A549 (cell line): ENCODE measurements at regions not wholly inside any gene's neighbourhood (a gene's known extent, or its start where the extent isn't known, plus 50 kb on each side); places are given as distances from the start of the nearest gene placed in this dataset.

Experiments used
- BHLHE40 ChIP-seq: IDR thresholded peaks from 2 replicates; pipeline ENCODE4 v1.6.1; 2012; ENCODE audit warnings: low read depth, low read length, inconsistent platforms
- CTCF ChIP-seq: fragments of >200 bp; sonication (Bioruptor Twin); formaldehyde crosslinking; IDR thresholded peaks from 3 replicates; pipeline ENCODE4 v1.5.1; 2016
- ESRRA ChIP-seq: fragments of 150-350 bp; IDR thresholded peaks from 2 replicates; pipeline ENCODE4 v1.6.1; 2014; ENCODE audit warnings: mild to moderate bottlenecking, low read length, borderline replicate concordance
- FOSL2 ChIP-seq, 2 experiments: fragments of 450-650 bp in 1 of 2; fragments of >200 bp in 1 of 2; sonication (Bioruptor Twin) in 1 of 2; formaldehyde crosslinking; IDR thresholded peaks; 2 replicates each; pipeline versions ENCODE4 v1.5.0 to v1.6.1; 2016 to 2020; ENCODE audit warnings: mild to moderate bottlenecking in 1 of 2, moderate library complexity in 1 of 2
- HDAC2 ChIP-seq: fragments of 200-600 bp; sonication (generic); IDR thresholded peaks from 2 replicates; pipeline ENCODE4 v1.6.1; 2016
- HMGXB4 ChIP-seq: fragments of 250-450 bp; sonication (Bioruptor Pico); IDR thresholded peaks from 2 replicates; pipeline ENCODE4 v1.5.0; 2021; ENCODE audit warnings: mild to moderate bottlenecking, moderate library complexity, borderline replicate concordance
- MYC ChIP-seq: IDR thresholded peaks from 2 replicates; pipeline ENCODE4 v1.6.1; 2012; ENCODE audit warnings: mild to moderate bottlenecking, inconsistent platforms, low read length, improper control_type of control experiment, borderline replicate concordance
- PHF8 ChIP-seq: fragments of 200-600 bp; sonication (generic); IDR thresholded peaks from 2 replicates; pipeline ENCODE4 v1.6.1; 2016; ENCODE audit warnings: low read depth, mild to moderate bottlenecking, antibody characterized with exemption, moderate library complexity, borderline replicate concordance
- POLR2A ChIP-seq: IDR thresholded peaks from 2 replicates; pipeline ENCODE4 v1.6.1; 2012; ENCODE audit warnings: mild to moderate bottlenecking, low read length
- REST ChIP-seq: fragments of 200-600 bp; sonication (generic); IDR thresholded peaks from 2 replicates; pipeline ENCODE4 v1.6.1; 2016; ENCODE audit warnings: antibody characterized with exemption, mild to moderate bottlenecking, moderate library complexity
- SMC3 ChIP-seq: fragments of >200 bp; sonication (Bioruptor Twin); formaldehyde crosslinking; IDR thresholded peaks from 3 replicates; pipeline ENCODE4 v1.6.1; 2018; ENCODE audit warnings: inconsistent platforms
- TFCP2L1 ChIP-seq: fragments of 250-450 bp; sonication (Bioruptor Pico); IDR thresholded peaks from 2 replicates; pipeline ENCODE4 v1.5.0; 2021; ENCODE audit warnings: mild to moderate bottlenecking
- TP53 ChIP-seq: fragments of 250-450 bp; sonication (Bioruptor Pico); IDR thresholded peaks from 2 replicates; pipeline ENCODE4 v1.5.0; 2021; ENCODE audit warnings: mild to moderate bottlenecking, moderate library complexity
- ZFP36 ChIP-seq: fragments of 450-650 bp; IDR thresholded peaks from 2 replicates; pipeline ENCODE4 v1.6.1; 2014; ENCODE audit warnings: borderline replicate concordance; ENCODE audit not compliant: partially characterized antibody

DNA sequence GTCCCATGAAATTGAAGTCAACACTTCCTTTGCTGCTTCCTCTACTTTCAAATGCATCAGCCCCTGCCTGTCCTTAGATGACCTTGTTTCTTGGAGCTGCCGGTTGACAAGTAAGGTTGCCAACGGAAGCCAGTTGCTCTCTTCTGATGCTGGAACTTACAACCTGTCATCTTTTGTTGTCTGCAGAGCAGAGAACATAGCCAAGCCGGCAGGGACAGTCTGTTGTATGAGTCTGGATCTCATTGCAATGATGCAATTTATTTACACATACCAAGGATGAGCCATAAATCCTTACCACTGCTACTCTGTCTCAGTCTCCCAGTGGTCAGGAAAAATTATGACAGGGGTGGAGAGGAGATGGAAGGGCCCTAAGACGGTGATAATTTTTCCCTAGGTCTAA is 151.4 kb downstream of the BLID start:
- TF ChIP-seq TP53 (CRISPR knock-in tag), result no peak
- TF ChIP-seq ESRRA, result no peak
- TF ChIP-seq CTCF, result no peak
- no peak for TF ChIP-seq REST
- TF ChIP-seq ZFP36, result no peak
- TF ChIP-seq POLR2A, result no peak
- TF ChIP-seq PHF8, result no peak
- no peak for TF ChIP-seq HDAC2
- no peak for TF ChIP-seq FOSL2 (IDR thresholded peaks at IDR 0.05)
- no peak for TF ChIP-seq FOSL2 (CRISPR knock-in tag; IDR thresholded peaks at IDR 0.05)
- TF ChIP-seq SMC3, result no peak
- TF ChIP-seq BHLHE40, result no peak
- TF ChIP-seq HMGXB4, result no peak
- TF ChIP-seq TFCP2L1 (CRISPR knock-in tag), result no peak
- no peak for TF ChIP-seq MYC
